Epithelial cell of esophagus (primary cell): ENCODE measurements at regions not wholly inside any gene's neighbourhood (a gene's known extent, or its start where the extent isn't known, plus 50 kb on each side); places are given as distances from the start of the nearest gene placed in this dataset.

ENCODE experiments used
- DNase-seq: peaks from one replicate; pipeline ENCODE4 v3.0.0; 2010; ENCODE audit warnings: low read depth
- H3K4me3 ChIP-seq: 2 replicates; pipeline ENCODE4 v1.5.1; 2011; ENCODE audit warnings: mild to moderate bottlenecking, low read length, control low read depth
- CTCF ChIP-seq: IDR thresholded peaks from 2 replicates; pipeline ENCODE4 v1.5.1; 2011; ENCODE audit warnings: low read depth, mild to moderate bottlenecking, low read length, control low read depth, inconsistent platforms; ENCODE audit not compliant: insufficient read depth; ENCODE audit errors: missing control alignments

- peak; percentile 72 for DNase-seq
- no peak for TF ChIP-seq CTCF
- H3K4me3 ChIP-seq = no peak overlapping the region
These were observed 485.1 kb downstream of the SEMA3D start for GRCh38 chr7:84701524-84702306.

- DNase-seq = peak; percentile 18
- no peak for TF ChIP-seq CTCF
- H3K4me3 ChIP-seq = no peak overlapping the region
These were observed 486.1 kb downstream of the SEMA3D start for GRCh38 chr7:84700563-84701370.

GRCh38 chr7:84697506-84697905 is 489.4 kb downstream of the SEMA3D start:
- no peak for TF ChIP-seq CTCF
- no peak overlapping the region for H3K4me3 ChIP-seq
- peak; percentile 92 for DNase-seq

DNA sequence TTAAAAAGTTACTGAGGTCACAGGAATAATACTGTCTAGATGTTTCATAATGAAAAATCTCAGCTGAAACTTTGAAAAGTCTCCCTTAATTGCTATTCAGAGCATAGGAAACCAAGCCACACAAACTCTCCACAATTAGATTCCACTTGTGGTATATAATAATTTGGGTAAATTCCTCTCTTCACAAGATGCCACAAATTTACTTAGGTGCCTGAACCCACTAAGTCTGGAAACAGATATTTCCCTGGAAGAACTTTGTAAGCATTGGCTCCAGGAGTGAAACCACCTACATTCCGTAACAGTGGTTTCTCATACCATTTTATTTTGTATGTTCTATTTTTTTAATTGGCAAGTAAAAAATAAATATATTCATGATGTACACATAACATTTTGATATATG is 493.4 kb downstream of the SEMA3D start:
- no peak overlapping the region for H3K4me3 ChIP-seq
- no peak for DNase-seq
- TF ChIP-seq CTCF = no peak

DNA sequence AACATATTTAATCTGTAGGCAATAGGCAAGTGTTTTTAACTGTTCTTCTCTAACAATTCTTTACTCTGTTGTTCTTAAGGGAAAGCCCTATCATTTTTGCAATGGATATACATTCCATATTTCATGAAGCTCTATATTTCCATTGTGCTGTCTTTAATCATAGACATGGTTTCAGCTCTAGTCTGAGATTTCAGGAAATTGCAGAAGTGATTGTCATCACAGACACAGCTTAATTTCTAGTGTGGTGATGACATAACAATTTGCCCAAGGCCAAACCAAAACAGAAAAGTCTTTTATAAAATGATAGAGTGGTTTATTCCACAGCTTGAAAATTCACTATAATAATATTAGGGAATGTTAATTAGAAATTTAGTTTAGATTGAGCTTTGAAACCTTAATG is 494.1 kb upstream of the SEMA3A start:
- peak; percentile 77 for DNase-seq
- H3K4me3 ChIP-seq = no peak overlapping the region
- no peak for TF ChIP-seq CTCF

DNA sequence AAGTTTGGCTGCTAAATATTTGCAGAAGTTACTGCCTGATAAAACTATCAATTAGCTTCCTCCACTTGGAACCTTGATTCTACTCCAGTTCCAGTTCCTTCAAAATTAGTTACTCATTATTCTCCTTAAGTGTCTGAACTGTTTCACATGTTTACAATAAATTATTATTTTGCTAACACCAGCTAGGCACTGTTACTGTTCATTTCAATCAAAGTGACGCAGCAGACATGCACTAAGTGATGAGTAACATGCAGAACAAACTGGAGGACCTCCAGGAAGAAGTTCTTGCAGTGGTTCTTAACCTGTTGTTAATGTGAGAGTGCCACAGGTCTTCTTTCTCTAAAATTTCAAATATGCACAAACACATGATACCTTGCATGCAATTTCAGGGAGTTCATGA is 491.8 kb upstream of the SEMA3A start:
- DNase-seq = peak; percentile 50
- TF ChIP-seq CTCF = no peak
- no peak overlapping the region for H3K4me3 ChIP-seq
